SJCRH30 (cell line): ENCODE measurements at regions not wholly inside any gene's neighbourhood (a gene's known extent, or its start where the extent isn't known, plus 50 kb on each side); places are given as distances from the start of the nearest gene placed in this dataset.

ENCODE experiments used
- DNase-seq, 2 experiments: peaks; one replicate each; pipeline ENCODE4 v3.0.0-alpha.2; 2015 to 2020
- H3K27ac ChIP-seq: fragments of 250-450 bp; sonication (Bioruptor Pico); 2 replicates; pipeline ENCODE4 v1.5.1; 2020; ENCODE audit warnings: mild to moderate bottlenecking, moderate library complexity
- H3K27me3 ChIP-seq: fragments of 250-450 bp; sonication (Bioruptor Pico); 2 replicates; pipeline ENCODE4 v1.5.1; 2020; ENCODE audit warnings: mild to moderate bottlenecking, moderate library complexity
- H3K36me3 ChIP-seq: fragments of 250-450 bp; sonication (Bioruptor Pico); 2 replicates; pipeline ENCODE4 v1.5.1; 2020; ENCODE audit warnings: mild to moderate bottlenecking, moderate library complexity
- H3K4me1 ChIP-seq: fragments of 250-450 bp; sonication (Bioruptor Pico); 2 replicates; pipeline ENCODE4 v1.5.1; 2020; ENCODE audit warnings: mild to moderate bottlenecking, moderate library complexity
- H3K4me3 ChIP-seq: fragments of 250-450 bp; sonication (Bioruptor Pico); 2 replicates; pipeline ENCODE4 v1.5.1; 2020; ENCODE audit warnings: mild to moderate bottlenecking, moderate library complexity
- H3K9me3 ChIP-seq: fragments of 250-450 bp; sonication (Bioruptor Pico); replicated peaks from 2 replicates; pipeline ENCODE4 v1.5.1; 2020; ENCODE audit warnings: mild to moderate bottlenecking, moderate library complexity

DNA sequence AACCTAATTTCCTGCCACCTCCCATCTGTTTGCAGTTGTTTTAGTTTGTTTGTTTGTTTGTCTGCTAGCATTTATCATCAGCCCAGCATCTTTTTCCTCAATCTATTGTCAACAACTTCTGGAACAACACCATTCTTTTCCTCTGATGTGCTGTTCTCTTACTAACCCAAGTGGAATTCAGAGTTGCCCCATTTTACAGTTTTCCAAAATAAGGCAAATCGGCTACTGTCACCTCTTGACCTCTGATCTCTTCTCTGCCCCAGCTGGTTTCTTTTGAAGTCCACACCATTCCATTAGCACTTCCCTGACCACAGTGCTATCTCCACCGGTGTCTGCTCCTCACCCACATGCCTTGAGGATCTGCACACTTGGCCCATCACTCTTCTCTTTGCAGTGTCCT lies 102.4 kb downstream of the EFNB2 start:
- Histone ChIP-seq H3K9me3 (no peaks in the 10 kb centered on the region), H3K36me3 (no peaks in the 10 kb centered on the region), H3K4me3 (no peak overlapping the region), H3K27ac (no peak overlapping the region), H3K27me3 (no peaks in the 10 kb centered on the region), H3K4me1 (no peaks in the 10 kb centered on the region)
- no peak for DNase-seq

DNA sequence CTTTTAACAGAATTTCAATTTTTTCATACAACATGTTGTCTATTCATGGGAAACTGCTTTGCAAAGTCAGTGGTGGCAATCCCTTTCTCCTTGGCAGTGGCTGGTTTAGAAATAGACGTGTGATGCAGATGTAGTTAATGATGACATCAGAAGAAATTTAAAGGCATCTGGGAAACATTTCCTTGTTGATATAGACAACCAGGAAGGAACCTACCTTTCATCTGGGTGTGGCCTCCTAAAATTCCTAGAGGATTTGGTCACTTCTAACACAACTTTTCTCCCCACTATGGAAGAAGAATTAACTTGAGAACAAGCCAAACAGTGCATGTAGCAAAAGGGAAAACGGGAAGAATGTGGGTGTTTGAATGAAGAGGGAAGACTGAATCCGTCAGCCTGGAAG lies 102.8 kb downstream of the EFNB2 start:
- no peak for DNase-seq
- no peaks in the 10 kb centered on the region for H3K9me3 ChIP-seq
- H3K4me3 ChIP-seq, result no peak overlapping the region
- no peaks in the 10 kb centered on the region for H3K4me1 ChIP-seq
- H3K27me3 ChIP-seq, result no peaks in the 10 kb centered on the region
- no peak overlapping the region for H3K27ac ChIP-seq
- H3K36me3 ChIP-seq, result no peaks in the 10 kb centered on the region

DNA sequence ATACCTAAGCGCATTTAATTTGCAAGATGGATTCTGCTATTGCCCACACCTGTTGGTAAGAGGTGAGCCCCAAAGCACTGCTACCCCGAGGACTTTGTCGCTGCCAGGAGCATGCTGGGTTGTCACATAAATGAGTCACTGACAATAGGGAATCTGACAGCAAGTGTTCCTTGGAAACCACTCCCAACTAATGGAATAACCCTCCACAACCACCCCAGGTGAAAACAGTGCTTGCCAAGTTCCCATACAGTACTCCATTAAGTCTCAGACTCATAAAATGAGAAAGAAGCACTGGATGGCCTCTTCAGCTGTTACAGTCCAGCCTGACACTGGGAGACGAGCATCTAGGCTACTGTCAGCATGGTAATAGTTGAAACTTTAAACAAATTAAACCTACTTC lies 108.6 kb downstream of the EFNB2 start:
- Histone ChIP-seq H3K9me3 (no peaks in the 10 kb centered on the region), H3K27me3 (no peaks in the 10 kb centered on the region), H3K36me3 (no peaks in the 10 kb centered on the region), H3K4me3 (no peak overlapping the region), H3K4me1 (no peaks in the 10 kb centered on the region), H3K27ac (no peak overlapping the region)
- DNase-seq, result no peak

GRCh38 chr13:106425661-106426060 lies 109.8 kb downstream of the EFNB2 start:
- DNase-seq, result no peak
- Histone ChIP-seq H3K36me3 (no peaks in the 10 kb centered on the region), H3K4me1 (no peaks in the 10 kb centered on the region), H3K27me3 (no peaks in the 10 kb centered on the region), H3K9me3 (no peaks in the 10 kb centered on the region), H3K27ac (no peak overlapping the region), H3K4me3 (no peak overlapping the region)

DNA sequence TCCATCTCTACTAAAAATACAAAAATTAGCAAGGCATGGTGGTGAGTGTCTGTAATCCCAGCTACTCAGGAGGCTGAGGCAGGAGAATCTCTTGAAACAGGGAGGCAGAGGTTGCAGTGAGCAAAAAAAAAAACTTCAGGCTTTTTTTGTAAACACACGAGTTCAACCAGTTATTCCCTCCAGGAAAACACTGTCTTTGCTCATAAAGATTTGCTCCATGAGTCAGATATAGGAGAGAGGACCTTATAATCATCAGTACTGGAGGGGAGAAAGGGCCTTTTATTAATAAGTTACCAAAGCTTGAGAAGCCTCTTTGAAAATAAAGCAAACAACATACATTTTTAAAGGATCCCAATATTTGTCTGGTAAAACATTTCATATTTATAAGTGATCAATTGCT lies 110.7 kb downstream of the EFNB2 start:
- Histone ChIP-seq H3K9me3 (no peaks in the 10 kb centered on the region), H3K27me3 (no peaks in the 10 kb centered on the region), H3K4me1 (no peaks in the 10 kb centered on the region), H3K4me3 (no peak overlapping the region), H3K27ac (no peak overlapping the region), H3K36me3 (no peaks in the 10 kb centered on the region)
- DNase-seq, result no peak

GRCh38 chr13:106423530-106423929 lies 111.9 kb downstream of the EFNB2 start:
- Histone ChIP-seq H3K27me3 (no peaks in the 10 kb centered on the region), H3K36me3 (no peaks in the 10 kb centered on the region), H3K9me3 (no peaks in the 10 kb centered on the region), H3K27ac (no peak overlapping the region), H3K4me3 (no peak overlapping the region), H3K4me1 (no peaks in the 10 kb centered on the region)
- no peak for DNase-seq

DNA sequence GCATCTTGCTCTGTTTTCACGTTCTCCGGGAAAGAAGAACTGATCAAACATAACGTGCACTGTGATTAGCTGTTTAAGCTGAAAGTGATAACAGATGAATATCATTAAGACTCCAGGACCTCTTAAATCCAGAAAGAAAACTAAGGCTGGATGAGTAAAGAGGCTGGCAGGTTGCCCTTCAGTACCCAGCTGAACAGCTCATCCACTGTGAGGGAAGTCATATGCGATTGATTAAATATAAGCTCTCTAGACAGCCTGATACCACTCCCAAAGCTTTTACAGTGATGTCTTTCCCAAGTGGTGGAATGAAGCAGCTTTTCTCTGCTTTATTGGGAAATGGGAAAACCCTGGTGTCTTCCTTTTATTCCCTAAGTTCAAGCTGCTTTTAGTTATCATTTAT lies 116.9 kb downstream of the EFNB2 start:
- no peaks in the 10 kb centered on the region for H3K27me3 ChIP-seq

DNA sequence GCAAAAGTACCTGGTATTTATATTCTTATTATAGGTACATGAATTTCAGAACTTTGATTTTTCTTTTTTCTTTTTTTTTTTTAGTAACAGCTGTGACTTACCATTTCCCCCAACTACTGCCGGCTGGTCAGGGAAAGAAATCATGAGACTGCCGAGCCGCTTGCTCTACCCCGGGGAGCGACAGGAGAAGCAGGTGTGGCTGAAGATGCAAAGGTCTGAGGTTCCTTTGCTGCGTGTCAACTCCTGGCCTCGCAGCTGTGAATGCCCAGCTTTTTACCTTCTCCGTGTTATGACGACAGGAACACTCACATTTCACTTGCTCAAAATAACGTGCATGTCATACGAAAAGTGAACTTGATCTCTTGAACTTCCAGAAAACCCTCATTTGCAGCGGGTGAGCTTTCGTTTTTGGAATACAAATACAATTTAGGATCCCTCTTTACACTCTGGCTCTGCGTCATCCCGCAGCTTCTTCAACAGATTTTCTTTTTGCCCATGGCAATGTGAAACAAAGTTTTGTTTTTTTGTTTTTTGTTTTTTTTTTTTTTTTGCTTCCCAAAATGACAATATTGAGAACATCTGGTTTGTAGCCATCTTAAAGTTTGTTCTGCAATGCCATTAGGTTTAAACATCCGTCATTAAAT lies 117.9 kb downstream of the EFNB2 start:
- no peaks in the 10 kb centered on the region for H3K27me3 ChIP-seq
- no peak overlapping the region for H3K27ac ChIP-seq
- H3K4me1 ChIP-seq, result no peaks in the 10 kb centered on the region
- H3K36me3 ChIP-seq, result no peaks in the 10 kb centered on the region
- H3K9me3 ChIP-seq, result no peaks in the 10 kb centered on the region
- DNase-seq, result peak in 1 of 2 experiments; percentile 1
- H3K4me3 ChIP-seq, result no peak overlapping the region

More for the DNA sequence above, 116.9 kb downstream of the EFNB2 start:
- H3K4me1 ChIP-seq, result no peaks in the 10 kb centered on the region
- H3K4me3 ChIP-seq, result no peak overlapping the region
- H3K27ac ChIP-seq, result no peak overlapping the region
- H3K9me3 ChIP-seq, result no peaks in the 10 kb centered on the region
- DNase-seq, result no peak
- H3K36me3 ChIP-seq, result no peaks in the 10 kb centered on the region

- Histone ChIP-seq H3K27ac (no peak overlapping the region), H3K36me3 (no peaks in the 10 kb centered on the region), H3K9me3 (no peaks in the 10 kb centered on the region), H3K27me3 (no peaks in the 10 kb centered on the region), H3K4me1 (no peaks in the 10 kb centered on the region), H3K4me3 (no peak overlapping the region)
- DNase-seq, result peak; percentile 3
These were observed 118.8 kb downstream of the EFNB2 start for GRCh38 chr13:106416645-106417044.

GRCh38 chr13:106415971-106416370 lies 119.5 kb downstream of the EFNB2 start:
- H3K27ac ChIP-seq, result no peak overlapping the region
- H3K4me1 ChIP-seq, result no peaks in the 10 kb centered on the region
- no peaks in the 10 kb centered on the region for H3K27me3 ChIP-seq
- DNase-seq, result no peak
- H3K36me3 ChIP-seq, result no peaks in the 10 kb centered on the region
- H3K4me3 ChIP-seq, result no peak overlapping the region
- no peaks in the 10 kb centered on the region for H3K9me3 ChIP-seq

DNA sequence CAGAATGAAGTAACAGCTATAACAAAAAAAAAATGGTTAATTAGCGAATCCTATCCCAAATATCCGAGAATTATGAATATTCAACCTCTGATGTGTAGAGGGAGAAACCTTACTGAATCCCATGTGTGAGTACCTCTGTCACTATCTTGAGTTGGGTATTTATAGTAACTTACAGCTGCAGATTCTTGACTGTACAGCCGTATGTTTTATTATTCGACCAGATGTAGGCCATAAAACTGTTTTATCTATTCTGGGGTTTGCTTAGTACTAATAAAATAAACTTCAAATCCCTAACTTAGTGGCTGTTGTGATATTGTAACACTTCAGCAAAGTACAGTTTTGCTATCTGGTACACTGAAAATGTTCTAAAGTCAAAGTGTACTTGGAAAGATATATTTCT lies 120.0 kb downstream of the EFNB2 start:
- no peaks in the 10 kb centered on the region for H3K36me3 ChIP-seq
- DNase-seq, result no peak
- no peak overlapping the region for H3K27ac ChIP-seq
- H3K4me3 ChIP-seq, result no peak overlapping the region
- no peaks in the 10 kb centered on the region for H3K9me3 ChIP-seq
- no peaks in the 10 kb centered on the region for H3K27me3 ChIP-seq
- no peaks in the 10 kb centered on the region for H3K4me1 ChIP-seq

DNA sequence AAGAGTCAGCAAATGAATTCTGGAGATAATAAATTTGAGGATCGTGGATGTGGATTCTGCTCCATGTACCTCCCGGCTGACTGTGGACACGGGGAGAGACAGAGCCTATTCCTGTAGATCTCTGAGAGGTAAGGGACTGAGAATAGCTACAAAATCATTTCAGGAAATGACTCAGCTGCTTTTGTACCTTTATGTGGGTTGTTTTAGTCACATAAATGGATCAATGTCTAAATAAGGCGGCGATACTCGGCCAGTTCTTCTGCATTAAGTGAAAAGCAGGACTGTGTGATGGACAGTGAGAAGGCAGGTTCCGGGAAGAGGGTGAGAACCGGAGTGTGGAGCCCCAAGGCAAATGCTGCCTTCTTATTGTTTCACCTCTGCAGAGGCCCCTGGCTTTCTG lies 128.1 kb downstream of the EFNB2 start:
- Histone ChIP-seq H3K4me3 (no peak overlapping the region), H3K27me3 (no peaks in the 10 kb centered on the region), H3K27ac (no peak overlapping the region), H3K36me3 (no peaks in the 10 kb centered on the region), H3K4me1 (no peaks in the 10 kb centered on the region), H3K9me3 (no peaks in the 10 kb centered on the region; the same call in 1 of the 2 replicates)
- no peak for DNase-seq

DNA sequence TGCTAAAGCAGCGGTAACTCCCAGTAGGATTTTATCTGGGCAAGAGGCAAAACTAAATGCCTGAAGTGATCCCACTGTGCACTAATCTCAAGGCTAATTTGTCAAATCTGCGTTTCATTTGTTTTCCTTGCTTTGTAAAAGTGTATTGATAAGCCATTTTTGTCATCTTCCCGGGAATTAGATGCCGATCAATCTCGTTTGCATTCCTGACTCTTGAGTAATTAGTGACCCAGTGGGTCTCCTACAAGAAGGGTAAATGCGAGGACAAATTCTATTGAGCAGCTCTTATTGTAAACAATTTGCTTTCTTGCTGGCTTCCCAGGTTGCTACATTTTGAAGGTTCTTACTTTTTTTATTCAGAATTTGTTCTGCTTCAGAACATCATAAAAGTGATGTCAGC lies 129.7 kb downstream of the EFNB2 start:
- H3K4me1 ChIP-seq, result no peaks in the 10 kb centered on the region
- no peak overlapping the region for H3K27ac ChIP-seq
- DNase-seq, result no peak
- H3K4me3 ChIP-seq, result no peak overlapping the region
- no peaks in the 10 kb centered on the region; the same call in 1 of the 2 replicates for H3K9me3 ChIP-seq
- no peaks in the 10 kb centered on the region for H3K36me3 ChIP-seq
- H3K27me3 ChIP-seq, result no peaks in the 10 kb centered on the region

- H3K27me3 ChIP-seq, result no peaks in the 10 kb centered on the region
- H3K9me3 ChIP-seq, result no peaks in the 10 kb centered on the region; the same call in 1 of the 2 replicates
- H3K36me3 ChIP-seq, result no peaks in the 10 kb centered on the region
- H3K4me1 ChIP-seq, result no peaks in the 10 kb centered on the region
- no peak overlapping the region for H3K4me3 ChIP-seq
- no peak overlapping the region for H3K27ac ChIP-seq
- no peak for DNase-seq
These were observed 132.2 kb downstream of the EFNB2 start for GRCh38 chr13:106403280-106403679.

GRCh38 chr13:106402866-106403265 lies 132.6 kb downstream of the EFNB2 start:
- Histone ChIP-seq H3K4me3 (no peak overlapping the region), H3K9me3 (no peaks in the 10 kb centered on the region; the same call in 1 of the 2 replicates), H3K36me3 (no peaks in the 10 kb centered on the region), H3K4me1 (no peaks in the 10 kb centered on the region), H3K27me3 (no peaks in the 10 kb centered on the region), H3K27ac (no peak overlapping the region)
- no peak for DNase-seq

DNA sequence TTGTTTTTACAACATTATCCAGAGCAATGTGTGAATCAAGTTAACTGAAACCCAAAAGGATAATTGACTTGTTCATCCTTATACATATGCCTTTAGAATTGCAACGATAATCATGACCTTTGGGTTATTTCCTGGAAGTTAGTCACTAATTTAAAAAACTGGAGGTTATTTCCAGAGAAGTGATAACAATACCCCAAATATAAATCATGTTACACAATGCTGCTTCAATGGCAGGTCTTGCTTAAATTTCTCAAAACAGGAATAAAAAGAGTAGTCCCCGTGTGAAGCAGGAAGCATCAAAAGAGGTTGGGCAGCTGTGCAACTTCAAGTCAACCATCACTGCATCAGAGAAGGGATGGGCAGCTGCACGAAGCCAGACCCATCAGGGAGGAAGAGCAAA lies 134.4 kb downstream of the EFNB2 start:
- H3K9me3 ChIP-seq, result no peaks in the 10 kb centered on the region; the same call in 1 of the 2 replicates
- H3K27ac ChIP-seq, result no peak overlapping the region
- no peaks in the 10 kb centered on the region for H3K36me3 ChIP-seq
- no peaks in the 10 kb centered on the region for H3K27me3 ChIP-seq
- no peaks in the 10 kb centered on the region for H3K4me1 ChIP-seq
- no peak for DNase-seq
- H3K4me3 ChIP-seq, result no peak overlapping the region
